PC-9 (cell line): ENCODE measurements at regions not wholly inside any gene's neighbourhood (a gene's known extent, or its start where the extent isn't known, plus 50 kb on each side); places are given as distances from the start of the nearest gene placed in this dataset.
"Not testable (repeated sequence)": the region's sequence is repeated elsewhere in the genome, so short reads cannot be mapped to it uniquely, and the experiment has no call there.

Source experiments
- BruUV-seq: library from RNA; stranded (reverse); fragments of 400-500 nt; replicated peaks from 2 replicates; lab custom pipeline; 2021; lab: Mats Ljungman, UMichigan
- CTCF ChIA-PET: fragments of 300-600 bp; sonication (Branson Sonifier 250); formaldehyde crosslinking; loops from one replicate; lab custom pipeline; 2022; ENCODE audit warnings: antibody characterized with exemption; lab: Charles Lee
- POLR2A ChIA-PET: fragments of 300-600 bp; sonication (Branson Sonifier 250); formaldehyde crosslinking; loops from one replicate; lab custom pipeline; 2022; ENCODE audit warnings: antibody characterized with exemption; ENCODE audit not compliant: unreplicated experiment; lab: Charles Lee
- DNase-seq, 2 experiments: peaks; one replicate each; pipeline versions ENCODE4 v3.0.0 to v3.0.0-alpha.2; 2015 to 2022; ENCODE audit warnings: mixed read lengths in 1 of 2
- H2AFZ ChIP-seq: fragments of 200-600 bp; sonication (generic); 2 replicates; pipeline ENCODE4 v1.8.1; 2017; ENCODE audit warnings: antibody characterized with exemption
- H3F3A ChIP-seq: fragments of 200-600 bp; sonication (generic); 2 replicates; pipeline ENCODE4 v1.8.1; 2017; ENCODE audit warnings: antibody characterized with exemption, mild to moderate bottlenecking, low read depth; ENCODE audit not compliant: insufficient read depth
- H3K27ac ChIP-seq: fragments of 200-600 bp; sonication (generic); 2 replicates; pipeline ENCODE4 v1.6.1; 2016; ENCODE audit warnings: mixed run types
- H3K27me3 ChIP-seq: fragments of 200-600 bp; sonication (generic); 2 replicates; pipeline ENCODE4 v1.6.1; 2016; ENCODE audit warnings: low read depth, mixed run types; ENCODE audit not compliant: insufficient read depth
- H3K36me3 ChIP-seq: fragments of 200-600 bp; sonication (generic); 2 replicates; pipeline ENCODE4 v1.6.1; 2016; ENCODE audit warnings: low read depth, mixed run types
- H3K4me1 ChIP-seq: fragments of 200-600 bp; sonication (generic); replicated peaks from 2 replicates; pipeline ENCODE4 v1.6.1; 2016; ENCODE audit warnings: mixed run types; ENCODE audit not compliant: insufficient read depth
- H3K4me2 ChIP-seq: fragments of 200-600 bp; sonication (generic); 2 replicates; pipeline ENCODE4 v1.6.1; 2017; ENCODE audit warnings: mixed run types
- H3K4me3 ChIP-seq: fragments of 200-600 bp; sonication (generic); 2 replicates; pipeline ENCODE4 v1.6.1; 2016; ENCODE audit warnings: mixed run types
- H3K79me2 ChIP-seq: fragments of 200-600 bp; sonication (generic); 2 replicates; pipeline ENCODE4 v1.6.1; 2017; ENCODE audit warnings: low read depth, mixed run types
- H3K9me2 ChIP-seq: fragments of 200-600 bp; sonication (generic); 2 replicates; pipeline ENCODE4 v1.8.1; 2017; ENCODE audit warnings: mild to moderate bottlenecking; ENCODE audit not compliant: insufficient read depth
- H3K9me3 ChIP-seq: fragments of 200-600 bp; sonication (generic); 2 replicates; pipeline ENCODE4 v1.8.1; 2016; ENCODE audit warnings: low read depth; ENCODE audit not compliant: insufficient read depth
- H4K20me1 ChIP-seq: fragments of 200-600 bp; sonication (generic); 2 replicates; pipeline ENCODE4 v1.8.1; 2017; ENCODE audit not compliant: insufficient read depth
- EZH2 ChIP-seq: fragments of 200-600 bp; sonication (generic); IDR thresholded peaks from 2 replicates; pipeline ENCODE4 v1.8.0; 2017; ENCODE audit warnings: antibody characterized with exemption, low read depth
- intact Hi-C: fragments of 100-400 bp; cut with micrococcal nuclease; formaldehyde crosslinking; loops from one replicate; pipeline ENCODE4 v1.10.0; 2022; ENCODE audit not compliant: unreplicated experiment
- TF ChIP-seq, protein P1 (sequence below): fragments of 200-600 bp; sonication (generic); conservative IDR thresholded peaks from 2 replicates; pipeline ENCODE4 v1.6.1; 2017; ENCODE audit warnings: mixed run types, antibody characterized with exemption, mild to moderate bottlenecking, moderate library complexity

DNA sequence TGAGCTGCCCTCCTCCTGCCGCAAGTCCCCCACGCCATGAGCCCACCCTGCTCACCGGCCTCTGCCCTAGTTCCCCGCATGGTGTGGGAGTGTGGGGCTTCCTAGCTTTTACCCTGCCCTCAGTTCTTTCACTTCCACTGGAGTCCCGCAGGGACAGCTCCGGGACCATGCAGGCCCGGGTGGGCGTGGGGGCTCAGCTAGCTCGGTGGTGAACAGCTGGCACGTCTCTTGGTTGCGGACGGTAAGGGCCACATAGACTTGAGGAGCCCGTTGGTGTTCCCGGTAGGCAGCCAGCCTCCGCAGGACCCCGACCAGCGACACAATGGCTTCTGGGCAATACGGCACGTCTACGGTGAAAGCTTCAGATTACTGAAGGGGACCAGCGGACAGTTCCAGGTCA lies 108.9 kb upstream of the CCZ1B start:
- BruUV-seq: no TSS peak
- ChIA-PET CTCF (interaction anchor here (0.5 kb wide), 2 partner anchors 18 to 492 kb away, joined by 3 to 10 read pairs; no protein-coding TSS in a partner anchor), POLR2A (no interaction called here)
- Histone ChIP-seq H3K4me1 (peaks cover 4% of the 10 kb centered on the region; the same call in 1 of the 2 replicates), H3K27ac (no peak overlapping the region), H3K27me3 (no peaks in the 10 kb centered on the region), H2AFZ (no peak overlapping the region), H3K79me2 (no peaks in the 10 kb centered on the region), H3K36me3 (no peaks in the 10 kb centered on the region), H3K9me3 (no peaks in the 10 kb centered on the region), H3K4me3 (no peak overlapping the region), H3K9me2 (no peaks in the 10 kb centered on the region), H3K4me2 (no peak overlapping the region), H3F3A (no peaks in the 10 kb centered on the region), H4K20me1 (no peaks in the 10 kb centered on the region)
- TF ChIP-seq, protein P1, sequence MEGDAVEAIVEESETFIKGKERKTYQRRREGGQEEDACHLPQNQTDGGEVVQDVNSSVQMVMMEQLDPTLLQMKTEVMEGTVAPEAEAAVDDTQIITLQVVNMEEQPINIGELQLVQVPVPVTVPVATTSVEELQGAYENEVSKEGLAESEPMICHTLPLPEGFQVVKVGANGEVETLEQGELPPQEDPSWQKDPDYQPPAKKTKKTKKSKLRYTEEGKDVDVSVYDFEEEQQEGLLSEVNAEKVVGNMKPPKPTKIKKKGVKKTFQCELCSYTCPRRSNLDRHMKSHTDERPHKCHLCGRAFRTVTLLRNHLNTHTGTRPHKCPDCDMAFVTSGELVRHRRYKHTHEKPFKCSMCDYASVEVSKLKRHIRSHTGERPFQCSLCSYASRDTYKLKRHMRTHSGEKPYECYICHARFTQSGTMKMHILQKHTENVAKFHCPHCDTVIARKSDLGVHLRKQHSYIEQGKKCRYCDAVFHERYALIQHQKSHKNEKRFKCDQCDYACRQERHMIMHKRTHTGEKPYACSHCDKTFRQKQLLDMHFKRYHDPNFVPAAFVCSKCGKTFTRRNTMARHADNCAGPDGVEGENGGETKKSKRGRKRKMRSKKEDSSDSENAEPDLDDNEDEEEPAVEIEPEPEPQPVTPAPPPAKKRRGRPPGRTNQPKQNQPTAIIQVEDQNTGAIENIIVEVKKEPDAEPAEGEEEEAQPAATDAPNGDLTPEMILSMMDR: no peak
- TF ChIP-seq EZH2: no peak
- intact Hi-C loops: no loop called here
- no peak for DNase-seq

DNA sequence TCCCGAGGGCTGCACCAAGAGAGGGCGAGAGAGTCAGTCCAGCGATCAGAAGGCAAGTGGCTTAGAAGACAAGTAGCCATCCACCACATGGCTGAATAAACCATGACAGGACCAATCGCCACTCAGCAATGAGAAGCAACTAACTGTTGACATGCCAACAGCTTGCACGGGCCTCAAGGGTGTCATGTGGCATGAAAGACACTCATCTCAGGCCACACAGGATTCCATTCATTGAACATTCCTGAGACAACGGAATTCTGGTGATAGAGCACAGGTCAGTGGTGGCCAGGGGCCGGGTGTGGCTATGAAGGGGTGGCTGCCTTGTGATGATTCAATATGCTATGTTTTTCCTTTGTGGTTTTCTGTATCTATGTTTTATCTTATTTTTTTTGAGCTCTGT lies 110.6 kb upstream of the CCZ1B start:
- H3K4me2 ChIP-seq, H3K79me2 ChIP-seq, intact Hi-C loops, POLR2A ChIA-PET, H3F3A ChIP-seq, H4K20me1 ChIP-seq, H3K9me3 ChIP-seq, H3K27ac ChIP-seq, H3K27me3 ChIP-seq, BruUV-seq, H3K4me3 ChIP-seq, H3K36me3 ChIP-seq, CTCF ChIA-PET, H2AFZ ChIP-seq, H3K9me2 ChIP-seq, H3K4me1 ChIP-seq: not testable (repeated sequence)
- peak; percentile 47 to 64 for DNase-seq

DNA sequence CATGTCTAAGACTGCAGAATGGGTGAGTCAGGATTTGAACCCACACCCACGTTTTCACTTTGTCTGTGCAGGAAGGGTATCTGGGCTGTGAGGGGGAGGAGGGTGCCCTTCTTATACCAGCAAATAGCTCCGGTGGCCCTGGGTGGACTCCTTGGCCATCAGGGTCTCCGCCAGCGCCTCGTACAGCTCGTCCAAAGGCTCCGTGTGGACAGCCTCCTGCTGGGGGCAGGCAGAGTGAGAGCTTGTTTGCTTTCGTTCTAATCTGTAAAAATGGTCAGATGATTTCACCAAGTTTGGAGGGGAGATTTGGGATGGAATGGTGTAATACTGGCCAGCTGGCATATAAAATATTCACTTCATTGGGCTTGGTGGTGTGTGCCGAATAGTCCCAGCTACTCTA lies 111.7 kb upstream of the CCZ1B start:
- CTCF ChIA-PET, intact Hi-C loops, BruUV-seq: not testable (repeated sequence)

DNA sequence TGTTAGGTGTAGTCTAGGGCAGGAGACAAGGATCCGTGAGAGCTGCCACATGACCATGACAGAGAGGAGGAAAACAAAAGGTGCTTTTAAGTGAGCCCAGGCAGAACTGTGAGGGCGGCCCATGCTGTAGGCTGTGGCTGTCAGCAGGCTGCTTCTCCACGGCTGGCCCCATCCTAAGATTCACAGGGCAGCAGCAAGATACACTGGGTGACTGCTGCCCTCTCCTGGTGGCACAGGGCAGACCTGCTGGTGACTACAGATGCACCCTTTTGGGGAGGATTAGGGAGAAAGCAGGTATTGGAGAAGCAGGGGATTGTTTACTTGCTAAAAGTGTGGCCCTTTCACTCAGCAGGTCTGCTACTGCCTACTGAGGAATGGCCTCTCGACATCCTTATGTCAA lies 112.2 kb upstream of the CCZ1B start:
- TF ChIP-seq, protein P1: peak; percentile 80
- H3K27ac ChIP-seq, H2AFZ ChIP-seq, H3K4me2 ChIP-seq, CTCF ChIA-PET, BruUV-seq, H3K4me1 ChIP-seq, H3K4me3 ChIP-seq, POLR2A ChIA-PET, intact Hi-C loops, H3K9me2 ChIP-seq, H3K79me2 ChIP-seq, H3F3A ChIP-seq, H3K27me3 ChIP-seq, H3K36me3 ChIP-seq, H4K20me1 ChIP-seq, H3K9me3 ChIP-seq: not testable (repeated sequence)
- peak in 1 of 2 experiments; percentile 66 for DNase-seq

More for the DNA sequence above, 111.7 kb upstream of the CCZ1B start:
- H3K9me3 ChIP-seq, H3K27ac ChIP-seq, H3K79me2 ChIP-seq, H4K20me1 ChIP-seq, H3K9me2 ChIP-seq, H3K4me3 ChIP-seq, H2AFZ ChIP-seq, H3K27me3 ChIP-seq, H3F3A ChIP-seq, POLR2A ChIA-PET, H3K4me1 ChIP-seq, H3K4me2 ChIP-seq, H3K36me3 ChIP-seq, DNase-seq: not testable (repeated sequence)

DNA sequence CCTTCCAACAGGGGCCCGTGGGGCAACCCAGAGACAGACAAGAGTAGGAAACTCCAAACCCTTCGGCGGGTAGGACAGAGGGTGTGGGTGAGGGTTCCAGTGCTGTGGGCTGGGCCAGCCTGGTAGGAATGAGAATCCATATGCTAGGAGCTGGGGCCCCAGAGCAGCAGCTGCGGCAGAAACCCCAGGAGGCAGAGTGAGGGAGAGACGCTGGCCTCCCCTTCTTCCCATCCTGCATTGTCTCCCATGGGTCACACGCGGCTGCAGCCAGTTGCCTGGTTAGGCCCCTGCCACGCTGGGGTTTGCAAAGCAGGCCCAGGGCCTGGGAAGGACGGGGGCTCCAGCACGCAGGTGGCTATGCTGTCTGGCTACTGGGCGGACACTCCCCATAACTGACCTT lies 113.1 kb upstream of the CCZ1B start:
- H3K27me3 ChIP-seq, DNase-seq, CTCF ChIA-PET, H3K27ac ChIP-seq, POLR2A ChIA-PET, H4K20me1 ChIP-seq, H3K9me2 ChIP-seq, H3K36me3 ChIP-seq, intact Hi-C loops, BruUV-seq, H3K9me3 ChIP-seq, H3F3A ChIP-seq, H3K4me3 ChIP-seq, H2AFZ ChIP-seq, H3K79me2 ChIP-seq, H3K4me1 ChIP-seq, H3K4me2 ChIP-seq: not testable (repeated sequence)

DNA sequence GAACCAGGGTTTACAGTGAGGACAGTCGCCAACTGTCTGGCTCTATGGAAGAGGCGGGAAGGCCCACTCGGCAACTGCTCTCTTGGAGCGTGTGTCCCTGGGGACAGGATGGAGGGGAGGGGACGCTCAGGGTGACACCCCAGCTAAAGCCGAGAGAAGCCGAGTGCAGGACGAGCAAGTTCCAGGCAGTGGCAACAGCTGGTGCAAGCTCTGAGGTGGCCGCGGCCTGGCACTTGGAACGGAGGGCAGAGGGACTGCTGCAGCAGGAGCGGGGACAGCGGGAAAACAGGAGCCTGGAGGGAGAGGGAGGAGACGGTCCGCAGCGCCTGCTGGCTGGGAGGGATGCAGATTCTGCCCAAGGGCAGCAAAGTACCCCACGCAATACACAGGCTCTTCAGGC lies 113.8 kb upstream of the CCZ1B start:
- H2AFZ ChIP-seq, H3F3A ChIP-seq, DNase-seq, H3K36me3 ChIP-seq, H3K27me3 ChIP-seq, CTCF ChIA-PET, H3K4me1 ChIP-seq, H3K9me2 ChIP-seq, H3K9me3 ChIP-seq, H3K4me3 ChIP-seq, intact Hi-C loops, BruUV-seq, H4K20me1 ChIP-seq, H3K27ac ChIP-seq, POLR2A ChIA-PET, H3K79me2 ChIP-seq, H3K4me2 ChIP-seq: not testable (repeated sequence)
